Right cardiac atrium (tissue), 5 donors: ENCODE measurements at regions not wholly inside any gene's neighbourhood (a gene's known extent, or its start where the extent isn't known, plus 50 kb on each side); places are given as distances from the start of the nearest gene placed in this dataset.

ENCODE experiments used
- ATAC-seq, 2 donors: fragments of 200-7000 bp; cut with Tn5 transposase; one replicate each; pipeline versions ENCODE4 v1.8.0 to v1.9.1; 2020; ENCODE audit warnings: moderate library complexity in 2 of 2, mild to moderate bottlenecking in 1 of 2
- DNase-seq, 3 donors: peaks; one replicate each; pipeline ENCODE4 v3.0.0-alpha.2; 2020
- H3K27ac ChIP-seq: one replicate; pipeline ENCODE4 v1.5.1; 2013; ENCODE audit warnings: mild to moderate bottlenecking, low read length, control low read depth, moderate library complexity
- H3K27me3 ChIP-seq: one replicate; pipeline ENCODE4 v1.6.1; 2013; ENCODE audit not compliant: control insufficient read depth, insufficient read depth
- H3K4me1 ChIP-seq: one replicate; pipeline ENCODE4 v1.6.1; 2013; ENCODE audit warnings: low read length; ENCODE audit not compliant: control insufficient read depth, insufficient read depth
- H3K4me3 ChIP-seq: one replicate; pipeline ENCODE4 v1.5.1; 2013; ENCODE audit warnings: low read length, control low read depth
- H3K9me3 ChIP-seq: one replicate; pipeline ENCODE4 v1.6.1; 2013; ENCODE audit warnings: low read length; ENCODE audit not compliant: control insufficient read depth
- WGBS: extraction: QIAGEN DNeasy Blood & Tissue Kit; methylation state at CpG from one replicate; pipeline ENCODE4 v1.1.7; 2013; 5-methylcytosine and 5-hydroxymethylcytosine counted together
- intact Hi-C, 4 donors: fragments of 100-400 bp; cut with DNase I; formaldehyde crosslinking; loops; one replicate each; pipeline versions ENCODE4 v1.11.0 to v1.14.0; 2022 to 2023
- donor health status: healthy with polysubstance abuse.
- donor health status: DM: no; HTN: yes; CAD: no.
- donor health status: DM: no; HTN: no; CAD: no.
- donor health status: DM: no; HTN: yes; CAD: no; lungs with severe emphysema.
- donor health status: DM: yes; HTN: yes; CAD: no.

DNA sequence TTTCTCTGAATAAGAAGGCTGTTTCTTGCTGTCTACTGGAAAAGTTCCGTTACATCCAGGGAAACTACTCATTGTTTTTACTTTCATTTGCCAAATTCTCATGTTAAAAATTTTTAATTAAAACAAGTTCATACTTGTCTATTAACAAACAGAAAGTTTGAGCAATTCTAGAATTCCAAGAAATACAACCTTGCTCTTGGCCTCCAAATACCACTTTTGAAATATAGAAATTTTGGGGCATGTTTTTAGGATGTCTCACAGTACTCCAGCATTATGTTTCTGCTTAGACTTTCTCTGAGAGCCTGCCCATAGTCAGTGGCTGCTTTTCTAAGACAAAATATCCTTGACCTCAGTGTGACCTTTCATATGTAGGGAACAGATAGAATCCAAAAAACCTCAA, 228.7 kb upstream of the RND3 start:
- WGBS = 76% methylated on average over 1 of the region's 1 CpG
- Histone ChIP-seq H3K27ac (no peak overlapping the region), H3K9me3 (no peaks in the 10 kb centered on the region), H3K4me3 (no peak overlapping the region), H3K27me3 (no peaks in the 10 kb centered on the region), H3K4me1 (no peaks in the 10 kb centered on the region)
- intact Hi-C loops = no loop called here
- no peak for ATAC-seq
- no peak for DNase-seq

DNA sequence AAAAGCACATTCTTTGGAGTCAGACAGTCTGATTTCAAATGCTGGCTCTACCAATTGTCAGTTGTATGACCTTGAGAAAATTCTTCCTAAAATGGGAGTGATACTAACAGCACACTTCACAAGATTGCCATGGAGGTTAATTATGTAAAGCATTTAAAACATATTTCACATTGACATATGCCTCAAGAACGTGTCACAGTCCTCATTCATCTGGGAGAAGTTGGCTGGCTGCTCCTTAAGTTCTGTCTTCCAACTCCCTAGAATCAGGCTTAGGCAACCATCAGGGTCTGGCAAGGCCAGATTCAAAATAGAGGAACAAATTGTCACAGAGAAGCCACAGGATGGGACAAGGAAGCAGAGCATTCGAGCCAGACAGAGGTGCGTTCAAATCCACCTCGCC, 228.0 kb upstream of the RND3 start:
- ATAC-seq (no peak), DNase-seq (no peak)
- 87% methylated on average over 4 of the region's 4 CpGs for WGBS
- no peak overlapping the region for H3K27ac ChIP-seq
- H3K4me1 ChIP-seq = no peaks in the 10 kb centered on the region
- intact Hi-C loops = no loop called here
- H3K27me3 ChIP-seq = no peaks in the 10 kb centered on the region
- no peaks in the 10 kb centered on the region for H3K9me3 ChIP-seq
- H3K4me3 ChIP-seq = no peak overlapping the region

DNA sequence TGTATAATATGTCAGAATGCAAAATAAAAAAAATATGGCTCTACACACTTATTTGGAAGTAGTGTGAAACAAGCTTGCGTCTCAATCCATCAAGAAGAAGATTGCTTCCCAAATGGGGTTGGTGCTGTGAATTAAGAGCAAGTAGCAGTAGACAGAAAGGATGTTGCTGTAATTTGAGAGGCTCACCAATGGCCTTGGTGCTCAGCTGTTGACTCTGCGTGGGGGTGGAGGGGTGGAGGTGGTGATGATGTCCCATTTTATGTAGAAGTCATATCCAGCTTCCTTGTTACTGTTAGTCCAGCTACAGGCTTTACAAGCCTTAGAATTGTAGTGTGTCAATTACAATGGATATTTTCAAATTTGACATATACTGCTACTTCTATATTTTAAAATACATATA, 223.4 kb upstream of the RND3 start:
- Histone ChIP-seq H3K4me1 (no peaks in the 10 kb centered on the region), H3K9me3 (no peaks in the 10 kb centered on the region), H3K27me3 (no peaks in the 10 kb centered on the region), H3K4me3 (no peak overlapping the region), H3K27ac (no peak overlapping the region)
- intact Hi-C loops = no loop called here
- DNase-seq (no peak), ATAC-seq (no peak)
- WGBS = 76% methylated on average over 2 of the region's 2 CpGs

DNA sequence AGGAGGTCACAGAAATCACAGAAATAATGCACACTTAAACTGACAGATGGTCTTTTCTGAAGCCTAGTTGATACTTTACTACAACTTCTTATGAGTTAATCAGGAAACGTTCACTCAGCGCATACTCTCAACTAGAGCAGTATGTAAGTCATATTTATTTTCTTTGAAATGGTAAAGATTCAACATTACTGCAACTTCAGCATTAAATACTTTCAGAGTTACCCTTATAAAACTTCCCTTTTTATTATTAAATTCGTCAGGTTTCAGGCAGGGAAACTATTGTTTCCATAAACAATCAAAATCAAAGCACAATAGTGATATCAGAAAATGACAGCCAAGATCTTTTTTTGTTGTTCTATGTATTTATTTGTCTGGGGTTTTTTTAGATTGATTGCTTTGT, 222.6 kb upstream of the RND3 start:
- WGBS = 71% methylated on average over 3 of the region's 3 CpGs
- Histone ChIP-seq H3K27ac (no peak overlapping the region), H3K9me3 (no peaks in the 10 kb centered on the region), H3K4me1 (no peaks in the 10 kb centered on the region), H3K4me3 (no peak overlapping the region), H3K27me3 (no peaks in the 10 kb centered on the region)
- no peak for ATAC-seq
- intact Hi-C loops = no loop called here
- no peak for DNase-seq

DNA sequence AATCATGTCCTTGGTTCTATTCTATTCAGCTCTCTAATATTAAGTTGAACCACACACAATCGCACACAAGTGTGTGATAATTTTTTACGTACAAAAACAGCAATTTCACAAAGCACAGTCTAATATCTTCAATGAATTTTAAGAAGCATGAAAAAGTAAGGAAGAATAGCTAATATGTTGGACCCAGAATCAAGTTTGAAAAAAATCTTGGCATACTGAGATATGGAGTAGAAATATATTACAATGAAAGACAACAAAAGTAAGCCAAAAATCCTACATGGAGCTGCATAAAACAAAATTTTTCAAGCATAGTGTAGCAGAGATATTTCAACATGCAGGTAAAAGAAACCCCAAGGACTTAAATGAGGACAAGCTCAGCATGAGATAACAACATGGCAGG, 219.1 kb upstream of the RND3 start:
- 77% methylated on average over 2 of the region's 2 CpGs for WGBS
- no peaks in the 10 kb centered on the region for H3K27me3 ChIP-seq
- intact Hi-C loops = no loop called here

DNA sequence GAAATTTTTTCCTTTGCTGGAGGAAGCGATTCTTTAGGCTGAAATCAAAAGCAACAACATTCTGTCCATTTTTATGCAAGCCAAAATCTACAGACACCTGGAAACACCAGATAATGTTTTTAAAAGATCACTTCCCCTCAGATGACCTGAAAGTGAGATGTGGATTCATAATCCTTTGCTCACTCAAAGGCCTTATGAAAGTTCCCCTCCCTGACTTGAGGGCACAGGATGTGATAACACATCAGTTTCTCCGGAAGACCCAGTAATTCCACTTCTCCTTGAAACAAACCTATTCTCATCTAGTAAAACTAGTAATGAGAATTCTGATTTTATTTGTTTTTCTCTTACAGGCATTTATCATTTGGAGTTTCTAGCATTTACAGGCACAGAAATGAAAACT, 218.3 kb upstream of the RND3 start:
- no peaks in the 10 kb centered on the region for H3K27me3 ChIP-seq
- no peaks in the 10 kb centered on the region for H3K9me3 ChIP-seq
- H3K27ac ChIP-seq = no peak overlapping the region
- DNase-seq = no peak
- no peaks in the 10 kb centered on the region for H3K4me1 ChIP-seq
- no peak overlapping the region for H3K4me3 ChIP-seq
- no peak for ATAC-seq
- intact Hi-C loops = no loop called here
- 39% methylated on average over 2 of the region's 2 CpGs for WGBS

More for the DNA sequence above, 219.1 kb upstream of the RND3 start:
- Histone ChIP-seq H3K27ac (no peak overlapping the region), H3K4me1 (no peaks in the 10 kb centered on the region), H3K4me3 (no peak overlapping the region), H3K9me3 (no peaks in the 10 kb centered on the region)
- DNase-seq (no peak), ATAC-seq (no peak)

DNA sequence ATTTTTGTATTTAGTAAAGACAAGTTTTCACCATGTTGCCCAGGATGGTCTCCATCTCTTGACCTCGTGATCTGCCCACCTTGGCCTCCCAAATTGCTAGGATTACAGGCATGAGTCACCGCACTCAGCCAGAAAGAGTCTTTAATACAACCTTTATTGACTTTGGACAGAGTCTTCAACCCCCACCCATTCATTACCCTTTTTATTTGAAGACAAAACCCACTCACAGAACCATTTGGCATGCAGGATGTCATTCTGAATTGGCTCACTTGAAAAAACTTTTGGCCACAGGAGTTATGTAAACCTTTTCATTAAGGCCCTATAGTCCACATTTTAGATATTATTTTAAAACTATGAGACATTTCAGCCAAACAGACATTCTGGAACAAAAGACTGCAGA, 217.9 kb upstream of the RND3 start:
- ATAC-seq (no peak), DNase-seq (no peak)
- no peak overlapping the region for H3K4me3 ChIP-seq
- no peaks in the 10 kb centered on the region for H3K9me3 ChIP-seq
- no peak overlapping the region for H3K27ac ChIP-seq
- no peaks in the 10 kb centered on the region for H3K27me3 ChIP-seq
- H3K4me1 ChIP-seq = no peaks in the 10 kb centered on the region
- intact Hi-C loops = no loop called here
- 81% methylated on average over 2 of the region's 2 CpGs for WGBS

DNA sequence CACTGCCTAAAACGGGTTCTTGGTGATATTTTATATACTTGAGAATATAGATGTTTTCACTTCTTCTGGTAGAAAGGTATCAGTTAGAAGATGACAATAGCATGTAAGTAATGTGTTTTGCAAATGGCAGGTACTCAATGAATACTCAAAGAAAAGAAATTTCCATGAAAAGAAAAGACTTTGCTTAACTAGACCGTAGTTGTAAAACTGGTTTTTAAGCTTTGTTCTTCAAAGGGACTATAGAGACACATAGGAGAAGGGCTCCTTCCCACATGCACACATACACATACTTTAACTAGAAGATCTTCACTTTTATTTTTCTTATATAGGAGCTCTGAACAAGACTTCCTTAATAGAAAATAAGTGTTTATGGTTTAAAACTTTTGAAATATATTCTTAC, 215.3 kb upstream of the RND3 start:
- no peak for ATAC-seq
- H3K27me3 ChIP-seq = no peaks in the 10 kb centered on the region
- intact Hi-C loops = no loop called here
- H3K27ac ChIP-seq = no peak overlapping the region
- H3K9me3 ChIP-seq = no peaks in the 10 kb centered on the region
- no peak overlapping the region for H3K4me3 ChIP-seq
- WGBS = 86% methylated on average over 2 of the region's 2 CpGs
- DNase-seq = no peak
- H3K4me1 ChIP-seq = no peaks in the 10 kb centered on the region

DNA sequence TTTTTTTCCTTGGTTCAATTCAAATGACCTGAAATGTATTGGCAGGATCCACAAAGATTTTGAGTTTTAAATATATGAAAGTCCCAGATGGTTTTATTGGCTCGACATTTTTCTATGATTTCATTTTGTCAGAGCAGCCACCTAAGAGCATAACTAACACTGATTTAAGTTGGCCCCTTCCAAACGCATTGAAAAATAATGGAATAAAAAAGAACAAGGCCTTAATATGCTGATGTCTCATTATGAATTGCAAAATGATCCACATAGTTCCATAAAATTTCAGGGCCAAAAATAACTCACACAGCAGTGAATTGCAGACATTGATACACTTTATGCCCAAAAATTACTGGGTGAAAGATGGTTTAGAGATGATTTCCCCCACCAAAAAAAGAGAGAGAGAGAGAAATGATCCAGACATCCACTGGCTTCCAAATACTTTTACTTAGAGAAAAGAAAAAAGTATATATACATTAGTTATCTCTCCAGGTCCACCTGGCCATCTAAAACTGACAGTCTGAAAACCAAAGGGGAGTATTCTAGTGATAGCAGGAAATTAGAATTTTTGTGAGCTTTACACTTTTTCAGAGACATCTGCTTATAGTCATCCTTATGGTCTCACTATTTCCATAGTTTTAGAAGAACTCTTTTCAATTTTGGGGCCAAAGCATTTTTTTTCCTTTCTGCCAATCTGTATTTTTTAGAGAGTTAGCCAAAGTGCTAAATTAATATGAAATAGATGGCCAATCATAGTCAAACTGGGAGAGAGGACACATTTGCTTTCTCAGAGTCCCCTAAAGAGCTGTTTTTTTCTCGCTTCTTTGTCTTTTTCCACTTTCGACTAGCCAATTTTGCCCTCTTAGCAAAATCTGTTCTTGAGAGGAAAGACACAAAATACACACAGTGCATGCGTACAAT, 213.5 kb upstream of the RND3 start:
- 77% methylated on average over 5 of the region's 5 CpGs for WGBS
- intact Hi-C loops = no loop called here
- ATAC-seq = no peak
- Histone ChIP-seq H3K4me3 (no peak overlapping the region), H3K27me3 (no peaks in the 10 kb centered on the region), H3K27ac (no peak overlapping the region), H3K9me3 (no peaks in the 10 kb centered on the region), H3K4me1 (peaks cover 1% of the 10 kb centered on the region)
- no peak for DNase-seq

DNA sequence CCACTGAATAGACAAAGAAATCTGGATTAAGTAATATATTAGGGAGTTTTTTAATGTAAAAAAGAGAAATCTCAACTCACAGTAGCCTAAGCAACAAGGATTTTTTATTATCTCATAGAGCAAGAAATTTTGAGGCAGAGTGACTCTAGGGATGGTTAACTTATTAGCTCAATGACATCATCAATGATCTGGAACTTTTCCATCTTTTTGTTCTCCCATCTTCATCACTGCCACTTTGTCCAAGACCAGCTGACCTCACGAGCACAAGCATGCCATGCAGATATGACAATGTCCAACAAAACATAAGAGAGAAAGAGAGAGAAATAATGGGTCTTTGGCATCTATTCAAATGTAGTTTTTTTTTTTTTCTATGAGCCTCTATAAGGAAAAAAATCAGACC, 211.8 kb upstream of the RND3 start:
- intact Hi-C loops = no loop called here
- Histone ChIP-seq H3K9me3 (no peaks in the 10 kb centered on the region), H3K4me3 (no peak overlapping the region), H3K27ac (no peak overlapping the region), H3K4me1 (peaks cover 1% of the 10 kb centered on the region), H3K27me3 (no peaks in the 10 kb centered on the region)
- DNase-seq (no peak), ATAC-seq (no peak)
- WGBS = 76% methylated on average over 1 of the region's 1 CpG

DNA sequence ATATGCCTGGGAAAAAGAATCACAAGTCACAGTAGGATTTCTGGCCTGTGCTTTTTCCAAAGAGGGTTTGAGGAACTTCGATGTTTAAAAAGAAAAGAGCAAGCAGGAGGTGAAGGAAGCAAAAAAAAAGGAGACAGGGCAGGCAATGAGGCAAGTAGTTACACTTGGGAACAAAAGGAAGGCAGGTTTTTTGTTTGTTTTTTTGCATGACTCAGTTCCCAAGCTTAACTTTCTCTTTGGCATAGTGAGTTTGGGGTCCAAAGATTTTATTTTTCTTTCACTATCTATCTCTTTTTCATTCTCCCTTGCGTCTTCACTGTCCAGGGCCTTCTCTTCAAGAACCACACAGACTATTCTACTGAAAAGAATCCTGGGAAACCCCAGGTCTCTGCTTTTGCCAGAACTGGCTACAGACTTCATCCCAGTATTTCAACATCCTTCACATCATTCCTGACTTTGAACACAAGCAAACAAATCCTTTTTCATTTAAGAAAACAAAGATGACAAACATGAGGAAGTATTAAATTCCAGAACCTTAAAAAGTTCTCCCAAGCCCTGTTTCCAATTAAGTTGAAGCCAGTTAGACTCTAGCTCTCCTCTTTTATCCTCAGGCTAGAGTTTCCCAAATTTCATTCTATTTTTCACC, 210.7 kb upstream of the RND3 start:
- DNase-seq (no peak), ATAC-seq (peak in 1 of 2 donors; percentile 72)
- 75% methylated on average over 2 of the region's 2 CpGs for WGBS
- Histone ChIP-seq H3K4me3 (no peak overlapping the region), H3K27me3 (no peaks in the 10 kb centered on the region), H3K9me3 (no peaks in the 10 kb centered on the region), H3K4me1 (peaks cover 1% of the 10 kb centered on the region), H3K27ac (no peak overlapping the region)
- intact Hi-C loops = no loop called here
